GM18507 (cell line): ENCODE measurements at regions not wholly inside any gene's neighbourhood (a gene's known extent, or its start where the extent isn't known, plus 50 kb on each side); places are given as distances from the start of the nearest gene placed in this dataset.

Experiments used
- DNase-seq: peaks from one replicate; pipeline ENCODE4 v3.0.0; 2011; ENCODE audit warnings: low read depth; ENCODE audit not compliant: insufficient read length; ENCODE audit errors: extremely low spot score
- FAIRE-seq: peaks from 2 replicates; lab custom pipeline; 2011; peaks lifted over from hg19 to GRCh38; lab: Jason Lieb, UNC

DNA sequence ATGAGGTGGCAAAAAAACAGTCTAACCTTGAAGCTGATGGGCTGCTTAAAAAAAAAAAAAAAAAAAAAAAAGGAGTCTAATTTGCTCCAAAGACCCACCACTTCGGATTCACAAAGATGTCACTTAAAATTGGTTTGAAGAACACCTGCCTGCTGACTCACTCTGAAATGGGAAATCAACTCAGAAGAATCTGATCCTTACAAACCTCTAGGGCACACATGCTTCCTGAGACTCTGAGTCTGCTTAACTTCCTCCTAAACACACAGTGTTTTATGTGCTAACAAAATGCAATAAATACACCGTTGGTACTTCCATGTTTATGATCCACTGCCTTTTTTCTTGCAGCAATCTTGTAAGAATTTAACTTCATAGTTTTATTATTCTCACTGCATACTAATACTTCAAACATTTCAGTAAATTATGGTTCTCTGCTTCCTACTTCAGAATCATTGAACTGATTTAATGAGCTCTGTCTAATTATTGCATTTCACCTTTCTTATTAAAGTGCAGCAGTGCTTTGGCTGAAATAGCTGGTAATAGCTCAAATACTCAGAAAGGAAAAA is 73.0 kb upstream of the FRMD4B start:
- DNase-seq (no peak), FAIRE-seq (no peak)

DNA sequence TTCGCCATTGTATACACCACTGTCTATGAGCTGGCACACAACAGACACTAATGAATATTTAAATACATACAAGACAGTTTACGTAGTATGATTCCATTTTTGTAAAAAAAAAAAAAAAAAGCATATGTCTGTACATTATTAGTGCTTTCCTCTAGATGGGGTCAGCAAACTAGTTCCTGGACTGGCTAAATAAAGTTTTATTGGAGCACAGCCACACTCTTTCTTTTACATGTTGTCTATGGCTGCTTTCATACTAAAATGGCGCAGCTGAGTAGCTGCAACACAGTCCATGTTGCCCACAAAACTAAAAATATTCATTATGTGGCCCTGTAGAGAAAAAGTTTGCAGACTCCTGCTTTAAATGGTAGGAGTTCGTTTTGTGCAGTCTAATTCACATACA is 70.7 kb upstream of the FRMD4B start:
- FAIRE-seq, result no peak

DNA sequence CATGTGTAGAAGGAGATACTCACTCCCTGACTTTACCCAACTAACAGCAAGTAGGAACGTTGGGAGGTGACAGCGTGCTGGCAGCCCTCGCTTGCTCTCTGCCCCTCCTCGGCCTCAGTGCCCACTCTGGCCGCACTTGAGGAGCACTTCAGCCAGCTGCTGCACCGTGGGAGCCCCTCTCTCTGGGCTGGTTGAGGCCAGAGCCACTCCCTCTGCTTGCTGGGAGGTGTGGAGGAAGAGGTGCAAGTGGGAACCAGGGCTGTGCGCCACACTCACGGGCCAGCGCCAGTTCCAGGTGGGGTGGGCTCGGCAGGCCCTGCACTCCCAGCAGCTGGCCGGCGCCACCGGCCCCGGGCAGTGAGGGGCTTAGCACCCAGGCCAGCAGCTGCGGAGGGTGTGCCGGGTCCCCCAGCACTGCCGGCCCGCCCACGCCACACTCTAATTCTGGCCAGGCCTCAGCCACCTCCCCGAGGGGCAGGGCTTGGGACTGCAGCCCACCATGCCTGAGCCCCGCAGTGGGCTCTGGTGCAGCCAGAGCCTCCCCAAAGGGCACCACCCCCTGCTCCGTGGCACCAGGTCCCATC is 68.4 kb upstream of the FRMD4B start:
- DNase-seq, result no peak
- no peak for FAIRE-seq

More for the DNA sequence above, 70.7 kb upstream of the FRMD4B start:
- DNase-seq, result no peak

DNA sequence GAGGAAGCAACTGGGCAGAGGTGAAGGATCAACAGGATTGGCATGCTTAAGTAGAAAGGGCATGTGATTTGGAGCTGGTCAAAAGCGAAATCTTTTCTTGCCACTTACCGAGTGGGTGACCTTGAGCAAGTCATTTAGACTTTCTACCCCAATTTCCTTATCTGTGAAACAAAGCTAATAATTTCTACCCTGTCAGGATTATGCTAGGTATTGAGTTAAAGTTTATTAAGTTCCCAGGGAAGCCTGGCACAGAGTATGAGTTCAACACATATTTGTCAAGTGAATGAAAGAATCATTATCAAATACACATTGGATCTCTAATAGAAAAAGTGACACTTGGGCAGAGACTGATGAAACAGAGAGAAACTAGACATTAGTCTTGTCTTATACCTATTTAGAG is 66.4 kb upstream of the FRMD4B start:
- FAIRE-seq, result no peak
- no peak for DNase-seq

DNA sequence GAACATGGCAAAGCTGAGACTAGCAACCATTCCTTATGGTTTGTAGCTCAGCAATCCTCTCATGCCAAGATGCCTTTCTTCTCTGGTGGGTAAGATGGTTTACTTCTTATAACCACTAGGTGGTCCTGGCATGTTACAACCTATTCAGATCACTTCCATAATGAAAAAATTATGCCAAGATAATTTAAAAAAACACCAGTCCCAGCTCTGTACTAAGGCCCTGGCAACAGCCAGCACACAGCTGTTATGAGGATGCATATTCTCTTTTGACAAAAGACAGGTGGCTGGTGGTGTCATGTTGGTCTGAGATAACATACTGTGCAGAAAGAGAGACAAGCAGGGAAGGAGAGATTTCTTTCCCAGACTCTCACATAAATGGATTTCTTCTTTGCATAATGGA is 65.7 kb upstream of the FRMD4B start:
- FAIRE-seq, result no peak
- no peak for DNase-seq

DNA sequence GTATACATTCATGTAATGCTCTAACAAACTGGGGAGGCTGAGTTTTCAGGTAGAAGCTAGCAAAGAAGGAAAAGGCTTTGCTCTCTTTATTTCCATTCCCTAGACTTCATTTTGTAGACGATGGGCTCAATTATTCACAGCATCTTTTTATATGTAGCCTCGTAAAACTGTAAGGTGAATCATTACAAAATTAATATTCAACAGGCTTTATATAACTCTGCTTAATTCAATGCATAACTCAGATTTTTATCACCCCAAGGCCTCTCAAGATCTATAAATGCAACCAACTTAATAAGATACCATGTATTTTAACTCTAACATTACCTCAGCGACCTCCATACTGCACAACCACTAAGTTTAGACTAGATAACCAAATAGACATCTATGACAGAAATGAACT is 63.0 kb upstream of the FRMD4B start:
- no peak for DNase-seq
- FAIRE-seq, result no peak

DNA sequence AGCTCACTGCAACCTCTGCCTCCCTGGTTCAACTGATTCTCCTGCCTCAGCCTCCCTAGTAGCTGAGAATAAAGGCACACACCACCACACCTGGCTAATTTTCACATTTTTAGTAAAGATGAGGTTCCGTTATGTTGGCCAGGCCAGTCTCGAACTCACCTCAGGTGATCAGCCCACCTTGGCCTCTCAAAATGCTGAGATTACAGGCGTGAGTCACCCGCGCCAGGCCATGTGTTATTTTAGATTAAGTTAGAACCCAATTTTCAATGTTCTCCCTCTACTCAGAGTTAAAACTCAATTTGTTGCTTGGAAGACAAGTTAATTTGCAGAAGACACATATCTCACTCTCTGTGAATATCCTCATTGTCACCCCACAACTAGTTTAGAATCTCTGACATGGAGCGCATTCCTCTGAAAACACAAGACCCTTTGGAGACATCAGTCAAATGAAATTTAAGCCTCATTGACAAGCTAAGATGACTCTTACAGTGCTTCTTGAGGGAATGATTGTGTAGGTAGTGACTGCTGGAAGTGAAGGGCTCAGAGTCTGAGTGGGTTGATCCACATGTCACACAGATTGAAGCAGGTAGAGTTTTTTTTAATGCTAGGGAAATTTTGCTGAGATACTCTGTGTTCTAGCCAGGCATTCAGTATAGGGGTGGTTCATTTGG is 60.6 kb upstream of the FRMD4B start:
- FAIRE-seq (no peak), DNase-seq (no peak)

DNA sequence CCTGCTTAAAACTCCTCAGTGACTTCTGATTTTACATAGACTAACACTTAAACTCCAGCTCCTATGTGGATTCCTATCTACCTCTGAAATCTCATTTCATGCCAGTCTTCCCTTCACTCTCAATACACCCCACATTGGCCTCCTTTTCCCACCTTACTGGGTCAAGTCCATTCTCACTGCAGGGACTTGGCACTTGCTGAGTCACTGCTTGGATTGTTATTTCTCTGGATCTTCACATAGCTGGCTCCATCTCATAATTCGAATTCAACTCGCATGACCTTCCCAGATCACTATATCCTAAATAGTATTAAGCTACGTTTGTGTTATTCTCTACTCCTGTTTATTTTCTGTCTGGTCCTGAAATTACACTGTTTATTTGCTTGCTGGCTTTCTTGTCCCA is 59.6 kb upstream of the FRMD4B start:
- FAIRE-seq, result no peak
- no peak for DNase-seq

DNA sequence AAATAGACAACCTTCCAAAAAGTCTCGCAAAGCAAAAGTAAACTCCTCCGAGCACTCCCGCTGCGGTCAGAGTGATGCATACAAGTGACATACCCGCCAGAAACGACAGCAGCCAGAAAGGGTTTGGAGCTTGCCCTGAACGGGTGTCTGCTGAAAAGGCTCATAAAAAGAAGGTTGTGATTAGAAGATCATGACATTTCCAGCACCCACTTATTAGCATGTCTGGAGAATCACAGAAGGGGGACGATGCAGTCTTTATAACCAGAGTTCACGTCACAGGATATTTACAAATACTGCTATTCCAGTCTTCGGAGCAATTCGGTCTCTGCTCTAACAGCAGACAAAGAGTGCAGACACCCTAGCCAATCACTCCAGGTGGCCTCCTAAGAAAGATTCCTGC is 59.1 kb upstream of the FRMD4B start:
- FAIRE-seq (no peak), DNase-seq (no peak)

DNA sequence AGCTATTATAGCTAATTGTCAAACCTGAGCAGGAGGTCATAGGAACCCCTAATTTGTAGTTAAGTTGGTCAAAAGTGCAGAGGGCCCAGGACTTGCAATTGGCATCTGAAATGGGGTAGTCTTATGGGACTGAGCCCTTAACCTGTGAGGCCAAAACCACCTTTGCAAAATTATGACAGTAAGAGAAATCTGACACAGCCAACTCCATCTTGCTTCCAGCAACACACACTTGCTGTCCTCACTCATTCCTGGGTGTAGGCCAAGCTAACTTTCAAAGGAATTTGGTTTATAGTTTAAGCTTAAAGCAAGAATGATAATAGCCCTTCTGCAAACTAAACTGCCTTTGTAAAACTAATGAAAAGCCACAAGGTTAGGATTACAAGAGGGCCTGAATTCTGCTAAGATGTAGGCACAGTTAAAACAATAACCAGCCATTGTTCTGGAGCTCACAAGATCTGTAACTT is 57.6 kb upstream of the FRMD4B start:
- DNase-seq (no peak), FAIRE-seq (no peak)

DNA sequence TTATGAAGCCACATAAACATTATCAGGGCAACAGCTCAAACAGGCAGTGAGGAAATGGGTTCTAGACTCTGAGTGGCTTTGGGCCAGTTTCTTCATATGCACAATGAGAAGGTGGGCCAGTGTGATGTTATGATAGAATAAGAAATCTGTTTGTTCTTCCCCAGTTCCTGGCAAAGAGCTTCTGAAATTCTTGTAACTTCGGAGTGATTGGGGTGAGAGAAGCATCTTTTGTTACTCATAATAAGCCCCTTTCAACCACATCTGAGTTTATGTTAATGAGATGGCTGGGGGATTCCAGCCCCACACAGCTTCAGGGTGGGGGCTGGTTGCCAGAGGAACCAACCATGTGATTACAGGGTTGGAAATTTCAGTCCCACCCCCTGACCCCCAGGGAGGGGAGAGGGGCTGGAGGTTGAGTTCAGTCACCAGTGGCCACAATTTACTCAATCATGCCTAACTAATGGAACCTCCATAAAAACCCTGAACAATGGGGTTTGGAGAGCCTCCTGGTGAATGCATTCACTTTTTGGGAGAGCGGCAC is 57.0 kb upstream of the FRMD4B start:
- DNase-seq, result no peak
- FAIRE-seq, result no peak

DNA sequence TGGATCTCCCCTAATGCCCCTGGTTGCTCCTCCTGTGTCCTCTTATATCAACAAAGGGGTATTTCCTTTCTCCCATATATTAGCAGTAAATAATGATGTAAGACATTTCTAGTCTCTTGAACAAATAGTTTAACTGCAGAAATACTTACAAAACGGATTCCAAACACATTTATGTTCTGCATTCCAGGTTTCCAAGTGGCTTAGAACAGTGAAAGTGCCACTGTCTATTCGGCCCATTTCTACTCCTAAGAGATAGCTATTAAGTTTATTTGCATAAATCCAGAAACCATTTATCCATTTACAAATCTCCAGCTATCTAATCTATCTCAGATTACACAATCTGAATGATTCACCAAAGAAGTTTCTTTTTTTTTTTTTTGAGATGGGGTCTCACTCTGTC is 55.8 kb upstream of the FRMD4B start:
- FAIRE-seq, result no peak

DNA sequence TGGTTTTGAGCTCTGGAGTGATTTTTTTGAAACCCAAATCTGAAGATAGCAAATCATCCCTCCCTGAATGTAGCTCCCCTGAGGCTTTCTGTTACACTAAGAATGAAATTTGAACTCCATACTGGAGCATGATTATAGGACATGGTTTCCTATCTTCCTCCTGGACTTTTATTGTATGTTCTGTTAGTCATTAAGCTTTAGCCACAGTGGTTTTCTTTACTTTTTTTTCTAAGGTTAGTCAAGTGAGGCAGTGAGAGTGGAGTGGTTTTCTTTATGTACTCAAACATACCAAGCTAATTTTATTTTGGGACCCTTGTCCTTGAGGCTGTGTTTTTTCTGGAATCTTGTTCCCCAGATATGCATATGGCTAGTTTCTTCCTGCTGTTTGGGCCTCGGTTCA is 55.2 kb upstream of the FRMD4B start:
- FAIRE-seq (no peak), DNase-seq (no peak)

More for the DNA sequence above, 55.8 kb upstream of the FRMD4B start:
- no peak for DNase-seq

DNA sequence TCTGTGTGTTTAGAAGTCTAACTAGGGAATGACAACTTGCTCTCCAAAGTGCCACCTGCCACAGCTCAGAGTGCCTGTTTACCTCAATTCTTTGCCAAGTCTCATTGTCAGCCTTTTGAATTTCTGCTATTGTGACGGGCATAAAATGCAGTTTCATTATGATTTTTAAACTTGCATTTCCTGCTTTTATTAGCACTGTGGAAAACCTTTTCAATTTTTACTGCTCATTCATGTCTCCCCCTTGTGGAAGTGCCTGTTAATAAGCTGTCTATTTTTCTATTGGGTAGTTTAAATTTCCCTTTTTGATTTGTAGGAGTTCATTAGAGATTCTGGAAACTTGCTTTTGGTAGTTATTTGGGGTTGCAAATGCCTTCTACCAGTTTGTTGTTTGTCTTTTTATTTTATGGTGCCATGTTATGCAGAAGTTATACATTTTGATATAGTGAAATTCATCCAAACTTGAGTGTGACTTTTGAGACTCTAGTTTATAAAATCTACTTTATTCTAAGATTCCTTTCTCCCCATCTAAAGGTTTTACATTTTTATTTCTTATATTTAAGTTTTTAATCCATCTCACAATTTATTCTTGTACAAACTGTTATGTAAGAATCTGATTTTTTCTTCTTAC is 53.9 kb upstream of the FRMD4B start:
- DNase-seq (no peak), FAIRE-seq (peak; percentile 46)

DNA sequence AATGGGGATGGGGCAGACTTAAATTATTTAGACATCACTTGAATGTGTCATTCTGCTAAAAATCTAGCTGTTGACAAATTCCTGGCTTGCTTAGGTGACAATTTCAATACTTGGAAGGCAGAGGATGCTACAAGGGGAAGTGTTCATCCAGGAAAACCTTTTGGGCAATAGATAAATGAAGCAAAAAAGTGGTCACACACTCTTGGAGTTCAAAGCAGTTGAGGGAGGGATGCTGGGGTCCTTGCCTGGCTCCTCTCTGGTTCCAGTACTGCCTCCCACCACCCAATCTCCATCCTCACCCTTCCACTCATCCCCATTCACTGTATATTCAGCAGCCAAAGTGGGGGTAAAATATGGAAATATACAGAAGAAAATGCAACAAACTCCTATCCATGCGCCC is 52.6 kb upstream of the FRMD4B start:
- FAIRE-seq, result no peak
- no peak for DNase-seq

DNA sequence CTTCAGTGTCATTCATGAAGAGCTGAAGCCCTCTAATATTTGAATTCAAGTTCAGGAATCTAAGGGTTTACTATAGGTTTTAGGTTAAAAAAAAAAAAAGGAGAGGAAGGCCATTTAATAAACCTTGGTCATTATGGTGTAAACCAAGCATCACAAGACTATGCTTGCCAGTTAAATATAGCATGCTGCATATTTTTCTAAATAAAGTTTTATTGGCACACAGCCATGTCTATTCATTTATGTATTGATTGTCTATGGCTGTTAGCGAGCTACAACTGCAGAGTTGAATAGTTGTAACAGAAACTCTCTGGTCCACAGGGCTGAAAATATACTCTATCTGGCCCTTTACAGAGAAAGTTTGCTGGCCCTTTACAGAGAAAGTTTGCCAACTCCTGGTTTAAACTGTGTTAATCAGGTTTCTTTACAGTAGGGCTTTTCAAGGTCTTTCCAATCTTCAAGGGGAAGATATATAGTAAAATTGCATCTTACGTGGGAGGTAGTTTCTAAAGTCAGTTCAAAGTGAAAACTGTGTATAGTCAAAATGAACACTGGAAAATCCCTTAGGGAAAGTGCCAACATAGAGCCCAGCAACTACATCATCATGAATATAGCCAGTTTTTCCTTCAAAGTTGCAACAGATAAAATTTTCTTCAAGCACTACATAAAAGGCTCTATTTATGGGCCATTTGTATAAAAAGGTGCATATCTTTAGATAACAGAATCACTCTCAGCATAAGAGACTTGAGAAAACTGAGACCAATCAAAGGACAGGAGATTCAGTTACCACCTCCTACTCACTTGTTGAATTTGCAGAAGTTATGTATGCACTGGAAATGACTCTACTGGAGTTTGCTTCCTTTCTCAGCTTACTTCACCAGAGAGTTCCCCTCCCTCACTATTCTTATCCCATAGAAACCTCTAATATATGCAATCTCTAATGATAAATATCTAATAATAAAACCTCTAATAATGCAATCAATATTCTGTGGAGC is 49.7 kb upstream of the FRMD4B start:
- DNase-seq, result no peak
- FAIRE-seq, result peak; percentile 9
